HG03439 (cell line): ENCODE measurements at regions not wholly inside any gene's neighbourhood (a gene's known extent, or its start where the extent isn't known, plus 50 kb on each side); places are given as distances from the start of the nearest gene placed in this dataset.
"Not testable (repeated sequence)": the region's sequence is repeated elsewhere in the genome, so short reads cannot be mapped to it uniquely, and the experiment has no call there.

Experiments used
- ATAC-seq: cut with Tn5 transposase; IDR thresholded peaks from one replicate; pipeline ENCODE4 v1.9.1; 2021; ENCODE audit warnings: mild to moderate bottlenecking, moderate library complexity; ENCODE audit not compliant: unreplicated experiment

DNA sequence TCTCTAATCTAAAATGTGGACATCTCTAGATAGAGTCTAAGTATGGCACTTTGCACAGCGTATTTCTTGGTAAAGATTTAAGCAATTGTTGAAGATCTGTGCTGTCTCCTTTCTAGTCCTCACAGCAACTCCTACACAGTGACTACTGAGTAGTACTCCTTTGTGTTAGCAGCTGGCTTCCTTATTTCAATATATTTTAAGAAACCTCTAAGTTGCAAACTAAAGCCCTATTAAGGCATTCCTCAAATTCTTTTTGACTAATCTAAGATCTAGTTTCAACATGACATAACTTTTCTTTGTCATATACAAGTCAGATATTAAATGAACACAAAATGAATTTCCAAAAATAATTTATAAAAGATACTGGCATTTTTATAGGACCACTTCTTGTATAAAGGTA is 121.8 kb upstream of the DNAJC10 start:
- ATAC-seq = no peak

DNA sequence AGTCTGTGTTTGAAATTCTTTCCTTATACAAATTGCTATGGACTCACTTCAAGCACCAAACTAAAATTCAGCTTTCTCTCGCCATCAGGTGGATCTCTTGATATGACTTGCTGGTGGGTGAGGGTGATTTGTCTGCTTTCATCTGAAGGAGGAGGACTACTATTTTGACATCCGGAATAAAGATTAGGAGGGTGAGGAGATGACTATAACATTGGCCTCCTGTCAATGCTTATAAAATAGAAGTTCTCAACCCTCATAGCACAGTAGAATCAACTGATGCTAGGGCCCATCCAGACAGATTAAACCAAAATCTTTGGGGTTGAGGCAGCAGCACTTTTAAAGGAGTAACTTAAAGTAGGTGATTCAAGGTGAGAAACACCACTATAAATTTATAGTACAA is 120.4 kb upstream of the DNAJC10 start:
- ATAC-seq = no peak

DNA sequence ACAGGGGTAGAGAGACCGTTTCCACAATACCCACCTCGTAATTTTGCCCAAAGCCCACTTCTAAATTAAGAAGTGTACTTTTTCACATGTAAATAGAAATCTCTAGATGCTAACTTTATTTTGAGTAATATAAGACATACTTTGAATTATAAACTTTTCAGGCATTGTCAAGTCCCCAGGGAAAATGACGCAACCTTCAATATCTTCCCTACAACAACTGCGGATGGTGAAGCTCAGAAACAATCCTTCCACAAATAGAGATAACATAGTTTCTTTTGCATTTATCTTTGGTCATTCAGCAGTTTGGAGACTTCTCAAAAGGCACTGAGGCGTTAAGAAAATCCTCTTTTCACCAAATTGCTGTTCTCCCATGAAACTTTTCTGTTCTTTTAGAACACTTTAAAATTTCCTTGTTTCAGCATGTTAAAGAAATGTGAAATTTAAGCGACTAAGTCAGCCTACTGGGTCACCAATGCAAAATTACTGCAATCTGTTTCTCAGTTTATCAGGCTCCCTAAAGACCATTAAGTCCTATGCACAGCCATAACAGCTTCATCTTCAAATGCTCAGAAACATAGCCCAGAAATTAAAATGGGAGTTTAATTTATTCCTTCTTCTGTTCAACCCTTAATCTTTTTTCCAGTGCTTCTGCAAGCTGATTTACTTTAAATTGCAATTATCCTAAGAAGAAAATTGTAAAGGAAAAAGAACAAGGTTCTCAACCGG is 118.3 kb upstream of the DNAJC10 start:
- ATAC-seq = no peak

DNA sequence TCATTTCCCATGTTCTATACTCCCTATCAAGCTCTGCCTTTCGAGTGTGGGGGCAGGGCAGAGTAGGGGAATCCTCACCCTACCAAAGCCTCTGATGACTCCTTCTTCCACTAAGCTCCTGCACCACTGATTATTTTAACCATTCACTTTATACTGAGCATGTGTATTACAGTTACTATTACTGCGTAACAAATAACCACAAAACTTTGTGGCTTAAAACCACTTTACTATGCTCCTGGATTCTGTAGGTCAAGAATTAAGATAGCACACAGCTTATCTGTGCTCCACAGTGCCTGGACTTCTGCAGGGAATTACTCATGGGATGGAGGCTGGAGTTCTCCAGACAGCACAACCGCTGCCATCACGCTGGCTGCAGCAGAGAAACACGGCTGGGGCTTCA is 117.4 kb upstream of the DNAJC10 start:
- ATAC-seq = no peak

DNA sequence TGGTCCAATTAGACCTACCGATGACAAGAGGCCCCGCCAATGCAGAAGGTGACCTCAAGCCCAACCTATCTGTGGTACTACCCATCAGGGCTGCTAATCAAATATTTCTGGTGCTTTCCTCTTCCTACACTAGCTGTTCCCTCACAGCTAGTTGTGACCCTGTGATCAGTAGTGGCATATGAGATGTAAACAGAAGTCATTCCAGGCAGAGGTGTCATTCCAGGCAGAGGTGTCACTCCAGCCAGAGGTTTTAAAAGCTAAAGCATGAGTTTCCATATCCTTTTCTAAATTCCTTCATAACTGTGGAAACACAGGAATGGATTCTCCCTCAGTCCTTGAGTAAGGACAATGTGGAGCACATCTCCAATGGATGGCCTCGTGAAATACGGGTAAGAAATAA is 110.9 kb upstream of the DNAJC10 start:
- no peak for ATAC-seq

DNA sequence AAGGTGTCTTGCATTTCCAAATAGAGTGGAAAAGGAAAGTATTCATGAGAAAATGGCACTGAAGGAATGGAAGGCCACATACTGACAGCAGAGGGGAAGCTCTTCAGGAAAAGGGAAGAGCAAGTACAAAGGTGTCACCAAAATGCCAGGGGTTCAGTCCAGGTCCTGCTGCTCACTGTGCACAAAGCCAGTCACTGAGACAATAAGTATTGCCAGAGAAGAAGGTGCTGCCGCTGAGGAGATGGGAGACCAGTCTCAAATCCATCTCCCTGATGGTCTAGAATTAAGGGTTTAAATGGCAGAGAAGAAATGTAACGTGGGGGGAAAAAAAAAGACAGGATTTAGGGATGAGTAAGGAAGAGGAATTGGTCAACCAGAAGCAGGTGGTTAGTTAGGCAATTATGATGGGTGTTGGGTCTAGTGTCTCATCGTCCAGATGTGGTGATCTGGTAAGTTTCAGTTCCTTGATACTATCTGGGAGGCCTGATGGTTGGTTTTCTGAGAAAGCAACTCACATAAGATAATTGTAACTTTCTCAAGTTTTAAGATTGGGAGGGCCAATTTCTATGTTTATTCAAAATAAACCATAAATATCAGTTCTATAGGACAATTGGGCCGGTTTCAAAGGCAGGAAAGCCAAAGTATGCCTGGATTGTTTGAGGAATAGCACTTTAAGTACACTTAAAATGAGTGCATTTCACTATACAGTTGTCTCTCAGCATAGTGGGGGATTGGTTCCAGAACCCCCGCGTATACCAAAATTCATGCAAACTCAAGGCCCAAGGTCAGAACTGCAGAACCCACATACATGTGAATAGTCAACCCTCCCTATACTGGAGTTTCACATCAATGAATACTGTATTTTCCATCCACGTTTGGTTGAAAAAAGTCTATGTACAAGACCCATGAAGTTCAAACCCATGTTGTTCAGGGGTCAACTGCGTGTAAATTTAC is 109.1 kb upstream of the DNAJC10 start:
- ATAC-seq = no peak

DNA sequence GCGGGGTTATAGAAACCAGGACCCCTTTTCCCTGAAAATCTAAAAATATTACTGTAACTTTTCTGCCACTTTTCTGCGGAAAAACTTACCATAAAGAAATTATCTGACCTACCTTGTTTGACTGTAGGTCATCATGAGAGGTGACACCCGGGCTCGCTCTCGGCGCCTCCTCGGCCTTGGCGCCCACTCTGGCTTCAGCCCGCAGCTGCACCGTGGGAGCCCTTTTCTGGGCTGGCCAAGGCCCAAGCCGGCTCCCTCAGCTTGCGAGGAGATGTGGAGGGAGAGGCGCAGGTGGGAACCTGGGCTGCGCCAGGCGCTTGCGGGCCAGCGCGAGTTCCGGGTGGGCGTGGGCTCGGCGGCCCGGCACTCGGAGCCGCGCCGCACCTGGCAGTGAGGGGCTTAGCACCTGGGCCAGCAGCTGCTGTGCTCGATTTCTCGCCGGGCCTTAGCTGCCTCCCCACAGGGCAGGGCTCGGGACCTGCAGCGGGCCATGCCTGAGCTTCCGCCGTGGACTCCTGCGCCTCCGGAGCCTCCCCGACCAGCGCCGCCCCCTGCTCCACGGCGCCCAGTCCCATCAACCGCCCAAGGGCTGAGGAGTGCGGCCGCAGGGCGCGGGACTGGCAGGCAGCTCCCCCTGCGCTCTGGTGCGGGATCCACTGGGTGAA is 107.7 kb upstream of the DNAJC10 start:
- ATAC-seq = no peak

DNA sequence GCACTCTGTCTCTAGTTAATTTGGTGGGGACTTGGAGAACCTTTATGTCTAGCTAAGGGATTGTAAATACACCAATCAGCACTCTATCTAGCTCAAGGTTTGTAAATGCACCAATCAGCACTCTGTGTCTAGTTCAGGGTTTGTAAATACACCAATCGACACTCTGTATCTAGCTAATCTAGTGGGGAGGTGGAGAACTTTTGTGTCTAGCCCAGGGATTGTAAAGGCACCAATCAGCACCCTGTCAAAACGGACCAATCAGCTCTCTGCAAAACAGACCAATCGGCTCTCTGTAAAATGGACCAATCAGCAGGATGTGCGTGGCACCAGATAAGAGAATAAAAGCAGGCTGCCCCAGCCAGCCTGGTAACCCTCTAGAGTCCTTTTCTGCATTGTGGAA is 107.1 kb upstream of the DNAJC10 start:
- not testable (repeated sequence) for ATAC-seq

DNA sequence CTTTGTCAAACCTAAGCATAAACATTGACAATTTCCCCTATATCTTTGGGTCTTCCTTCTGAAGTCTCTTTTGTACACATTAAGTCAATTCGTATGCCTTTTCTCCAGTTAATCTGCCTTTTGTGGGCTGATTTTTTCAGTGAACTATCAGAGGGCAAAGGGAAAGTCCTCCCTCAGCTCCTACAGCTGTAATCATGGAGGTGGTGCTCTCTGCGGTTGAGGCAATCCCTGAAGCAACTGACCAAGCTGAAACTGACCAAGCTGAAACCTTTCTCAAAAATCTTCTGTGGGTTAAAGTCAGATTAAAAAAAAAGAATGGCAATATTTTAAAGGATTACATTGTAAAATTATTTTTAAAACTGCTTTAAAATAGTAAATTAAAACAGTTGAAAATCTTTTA is 105.8 kb upstream of the DNAJC10 start:
- ATAC-seq = no peak

DNA sequence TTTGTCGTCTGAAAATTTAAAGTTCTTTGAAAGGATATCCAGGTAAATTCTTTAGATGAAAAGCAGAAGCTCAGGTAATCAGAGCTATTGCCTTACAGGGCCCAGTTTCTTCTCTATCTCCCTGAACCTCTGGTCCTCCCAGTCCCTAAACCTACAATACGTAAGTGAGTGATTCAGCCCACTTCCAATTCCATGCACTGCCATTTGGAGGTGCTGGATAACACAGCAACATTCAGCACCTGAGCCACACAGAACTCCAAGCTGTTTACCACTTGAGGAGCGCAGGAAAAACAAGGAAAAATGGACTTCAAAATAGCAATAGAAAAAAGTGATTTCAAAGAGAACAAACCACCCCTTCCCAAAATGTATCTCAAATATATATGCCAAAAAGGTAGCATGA is 105.0 kb upstream of the DNAJC10 start:
- ATAC-seq = no peak

DNA sequence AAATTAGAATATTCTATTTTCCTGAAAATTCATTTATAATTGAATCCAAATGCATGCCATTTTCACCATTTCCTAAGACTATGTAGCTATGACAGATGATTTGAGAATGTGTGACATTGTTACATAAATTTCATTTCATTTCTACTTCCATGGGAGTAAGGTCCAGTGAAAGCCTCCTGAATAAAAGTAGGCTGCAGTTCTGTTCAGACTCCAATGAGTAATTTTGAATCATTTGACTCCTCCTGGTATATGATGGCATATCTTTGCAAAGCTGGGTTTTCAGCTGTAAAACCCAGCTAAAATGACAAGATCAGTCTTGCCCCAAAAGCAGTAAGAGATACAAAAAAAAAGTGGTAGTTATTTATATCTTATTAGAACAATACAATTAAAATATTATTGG is 101.0 kb upstream of the DNAJC10 start:
- ATAC-seq = no peak

DNA sequence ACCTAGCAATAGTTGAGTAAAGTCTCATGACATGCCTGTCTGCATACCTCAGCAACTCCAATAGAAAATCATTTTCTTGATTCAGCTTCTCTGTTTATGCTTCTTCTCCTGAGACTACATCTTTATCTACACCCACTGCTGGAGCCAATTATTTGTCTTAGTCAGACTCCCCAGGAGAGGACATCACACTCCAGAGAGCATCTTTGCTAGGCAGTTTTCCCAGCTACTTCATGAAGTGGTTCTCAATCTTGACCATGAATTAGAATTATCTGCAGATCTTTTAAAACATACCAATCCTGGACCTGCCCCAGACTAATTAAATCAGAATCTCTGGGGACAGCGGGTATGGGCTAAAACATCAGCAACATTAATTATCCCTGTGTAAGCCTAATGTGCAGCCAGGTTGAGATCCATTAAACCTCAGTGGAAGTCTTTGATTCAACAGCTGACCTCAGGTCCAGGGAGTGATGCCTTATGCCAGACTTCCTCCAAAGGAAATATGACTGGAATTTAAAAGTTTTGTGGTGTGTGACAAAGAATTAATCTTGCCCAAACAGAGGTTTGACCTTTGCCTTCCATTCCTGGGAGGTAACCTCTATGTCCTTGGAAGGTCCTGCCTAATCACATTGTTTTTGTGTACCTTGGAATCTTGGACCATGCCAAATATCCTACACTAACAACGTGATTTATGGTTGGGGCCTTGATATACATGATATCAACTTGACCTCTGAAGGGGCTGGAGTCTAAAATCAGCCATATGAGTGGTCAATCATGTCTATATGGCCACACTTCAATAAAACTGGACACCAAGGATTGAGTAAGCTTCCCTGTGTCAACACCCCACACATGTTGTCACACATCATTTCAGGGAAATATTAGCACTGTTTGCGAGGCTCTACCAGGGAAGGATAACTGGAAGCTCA is 99.3 kb upstream of the DNAJC10 start:
- no peak for ATAC-seq

DNA sequence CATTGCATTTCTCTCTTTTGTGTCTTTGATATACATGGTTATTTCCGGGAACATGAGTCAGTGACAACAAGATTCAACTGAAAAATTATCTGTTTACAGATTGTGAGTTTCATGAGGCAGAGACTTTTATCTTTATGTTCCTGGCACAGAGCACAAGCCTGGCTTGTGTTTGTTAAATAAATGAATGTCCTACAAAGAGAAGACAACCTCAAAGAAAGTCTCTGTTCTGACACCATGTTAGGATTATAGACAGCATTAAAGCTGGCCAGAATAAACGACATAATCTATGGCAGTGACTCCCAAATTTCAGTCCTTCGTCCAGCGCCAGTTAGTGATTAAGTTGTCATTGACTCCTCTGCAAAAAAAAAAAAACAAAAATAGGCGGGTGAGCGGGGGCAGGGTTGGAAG is 97.4 kb upstream of the DNAJC10 start:
- no peak for ATAC-seq

DNA sequence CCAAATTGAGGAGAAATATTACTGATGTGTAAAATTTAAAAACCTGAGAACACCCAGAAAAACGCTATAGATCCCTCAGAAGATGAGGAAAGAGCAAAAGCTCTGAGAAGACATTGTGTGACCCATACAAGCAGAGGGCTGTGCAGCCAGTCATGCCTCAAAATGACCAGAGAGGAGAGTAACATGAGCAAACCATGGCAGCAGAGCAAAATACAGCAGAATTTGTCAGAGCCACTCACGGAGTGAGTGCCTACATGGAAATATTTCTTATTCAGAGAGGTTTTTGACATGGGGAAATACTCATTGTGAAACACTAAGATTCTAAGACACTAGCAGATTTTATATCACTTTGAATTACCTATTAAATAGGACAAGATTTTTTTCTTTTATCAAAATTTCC is 96.8 kb upstream of the DNAJC10 start:
- ATAC-seq = no peak

DNA sequence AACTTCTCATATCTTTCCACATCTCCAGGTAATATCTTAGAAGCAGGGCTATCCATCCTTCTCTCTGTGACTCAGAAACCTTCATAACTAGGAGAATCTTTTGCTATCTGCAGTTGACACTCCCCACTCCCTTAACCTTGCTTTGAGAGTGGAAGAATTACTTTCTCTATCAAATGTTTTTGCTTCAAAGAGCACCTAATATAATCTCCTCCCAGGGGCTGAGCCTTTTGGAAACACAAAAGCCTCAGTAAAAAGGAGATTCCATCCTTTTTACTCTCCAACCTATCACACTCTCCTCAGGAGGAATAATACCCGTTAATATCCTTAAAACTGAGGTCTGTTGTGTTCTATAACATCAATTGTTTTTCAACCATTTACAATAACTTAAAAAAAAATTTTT is 94.9 kb upstream of the DNAJC10 start:
- ATAC-seq = no peak

DNA sequence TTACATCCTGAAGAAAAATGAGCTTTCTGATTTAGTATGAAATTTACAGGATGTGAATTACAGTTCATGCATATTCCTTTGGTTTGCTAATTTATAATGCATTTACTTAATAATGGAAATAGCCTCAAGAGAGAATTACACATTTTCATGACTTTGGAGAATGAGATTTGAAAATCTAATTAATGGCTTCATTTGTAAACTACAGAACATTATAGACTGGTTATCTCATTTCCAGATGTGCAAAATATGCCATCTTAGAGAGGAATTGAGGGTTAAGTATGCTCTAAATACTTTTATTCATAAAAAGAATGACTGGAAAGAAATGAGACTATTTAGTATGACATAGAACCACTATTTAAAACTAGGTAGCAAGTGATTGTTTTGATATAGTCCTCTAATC is 94.2 kb upstream of the DNAJC10 start:
- ATAC-seq = no peak

DNA sequence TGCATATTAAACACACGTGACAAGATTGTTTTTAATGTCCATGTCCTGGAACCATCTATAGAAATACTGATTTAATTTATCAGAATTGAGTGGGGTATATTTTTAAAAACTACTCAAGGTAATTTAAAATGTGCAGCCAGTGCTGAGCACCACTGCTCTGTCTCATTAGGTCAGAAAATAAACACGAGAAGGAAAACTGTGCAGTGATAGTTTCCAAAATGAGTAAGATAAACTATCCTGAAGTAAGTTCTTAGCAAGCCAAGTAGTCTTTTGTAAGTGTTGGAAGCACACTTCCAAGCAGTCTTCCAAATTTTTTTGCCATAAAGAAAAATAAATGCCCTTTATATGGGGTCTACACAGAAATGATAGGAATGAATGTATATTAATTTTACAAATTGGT is 93.8 kb upstream of the DNAJC10 start:
- ATAC-seq = no peak

DNA sequence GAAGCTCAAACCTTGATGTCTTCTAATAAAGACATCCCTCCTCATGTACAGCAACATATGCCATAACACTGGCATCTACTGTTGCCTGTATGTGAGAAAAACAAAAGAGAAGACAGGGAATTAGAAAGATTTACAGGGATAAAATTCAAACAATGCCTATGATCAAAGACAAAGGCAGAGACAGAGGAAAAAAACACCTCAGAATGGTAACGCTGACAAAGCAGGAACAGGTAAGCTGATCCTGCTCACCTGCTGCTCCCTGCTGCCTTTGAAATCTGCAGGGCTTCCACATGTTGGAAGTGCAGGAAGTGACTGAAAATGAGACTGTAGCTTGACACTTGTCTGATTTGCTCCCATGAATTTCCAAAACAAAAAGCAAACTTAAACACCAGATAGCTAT is 90.2 kb upstream of the DNAJC10 start:
- no peak for ATAC-seq

DNA sequence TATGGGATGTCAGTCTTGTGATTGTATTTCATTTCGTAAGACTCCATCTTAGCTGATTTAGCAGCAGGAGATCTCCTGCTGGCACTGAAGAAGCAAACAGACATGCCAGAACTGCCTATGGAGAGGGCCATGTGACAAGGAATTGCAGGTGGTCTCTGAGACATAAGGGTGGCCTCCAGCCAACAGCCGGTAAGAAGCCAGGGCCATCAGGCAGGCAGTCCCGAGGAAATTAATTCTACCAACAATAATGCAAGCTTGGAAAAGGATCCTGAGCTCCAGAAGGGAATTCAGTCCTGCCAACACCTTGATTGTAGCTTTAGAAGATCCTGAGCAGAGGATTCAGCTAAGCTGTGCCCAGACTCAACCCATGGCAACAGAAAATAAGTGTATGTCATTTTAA is 87.1 kb upstream of the DNAJC10 start:
- ATAC-seq = no peak

DNA sequence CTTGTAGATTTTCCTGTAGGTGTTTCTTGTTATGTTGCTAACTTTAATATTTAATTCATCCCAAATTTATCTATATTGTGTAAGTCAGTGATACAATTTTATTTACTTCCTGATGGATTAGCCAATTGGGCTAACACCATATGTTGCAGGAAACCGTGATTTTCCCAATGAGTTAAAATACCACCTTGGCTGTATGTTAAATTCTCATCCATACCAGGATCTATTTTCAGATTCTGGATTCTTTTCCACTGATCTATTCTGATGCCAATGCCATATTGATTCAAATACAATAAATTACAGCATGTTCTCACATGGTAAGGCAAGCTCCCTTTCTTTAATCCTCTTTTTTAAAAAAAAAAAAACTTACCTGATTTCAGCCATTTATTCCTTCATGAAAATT is 85.8 kb upstream of the DNAJC10 start:
- no peak for ATAC-seq

DNA sequence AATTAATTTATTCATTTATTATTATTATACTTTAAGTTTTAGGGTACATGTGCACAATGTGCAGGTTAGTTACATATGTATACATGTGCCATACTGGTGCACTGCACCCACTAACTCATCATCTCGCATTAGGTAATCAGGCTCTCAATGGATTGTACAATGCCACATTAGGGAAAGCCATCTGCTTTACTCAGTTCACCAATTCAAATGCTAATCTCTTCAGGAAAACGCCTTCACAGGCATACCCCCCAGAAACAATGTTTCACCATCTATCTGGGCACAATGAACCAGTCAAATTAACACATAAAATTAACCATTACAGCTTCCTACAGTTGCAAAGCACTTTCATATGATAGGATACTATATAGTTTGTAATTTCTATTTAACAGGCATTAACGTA is 84.8 kb upstream of the DNAJC10 start:
- no peak for ATAC-seq
